Glutamatergic neuron (in vitro differentiated cells): ENCODE measurements at regions not wholly inside any gene's neighbourhood (a gene's known extent, or its start where the extent isn't known, plus 50 kb on each side); places are given as distances from the start of the nearest gene placed in this dataset.

Experiments
- DNase-seq: peaks from one replicate; pipeline ENCODE4 v3.0.0; 2022
- H3K27ac Mint-ChIP-seq: one replicate; pipeline ENCODE4 v1.8.0; 2020; ENCODE audit warnings: mild to moderate bottlenecking, mixed read lengths, inconsistent platforms; ENCODE audit not compliant: unreplicated experiment
- H3K27me3 Mint-ChIP-seq: one replicate; pipeline ENCODE4 v1.8.0; 2020; ENCODE audit warnings: mild to moderate bottlenecking, moderate library complexity, mixed read lengths, inconsistent platforms; ENCODE audit not compliant: unreplicated experiment
- H3K36me3 Mint-ChIP-seq: one replicate; pipeline ENCODE4 v1.8.0; 2020; ENCODE audit warnings: mild to moderate bottlenecking, mixed read lengths, inconsistent platforms; ENCODE audit not compliant: unreplicated experiment
- H3K4me1 Mint-ChIP-seq: one replicate; pipeline ENCODE4 v1.8.0; 2020; ENCODE audit warnings: mild to moderate bottlenecking, low read depth, mixed read lengths, inconsistent platforms; ENCODE audit not compliant: unreplicated experiment
- H3K4me3 Mint-ChIP-seq: one replicate; pipeline ENCODE4 v1.8.0; 2020; ENCODE audit warnings: mild to moderate bottlenecking, mixed read lengths, inconsistent platforms; ENCODE audit not compliant: unreplicated experiment
- H3K9me3 Mint-ChIP-seq: one replicate; pipeline ENCODE4 v1.8.0; 2020; ENCODE audit warnings: mild to moderate bottlenecking, moderate library complexity, mixed read lengths, inconsistent platforms; ENCODE audit not compliant: unreplicated experiment
- CTCF ChIP-seq: fragments of 200-600 bp; sonication (generic); IDR thresholded peaks from one replicate; pipeline ENCODE4 v1.5.0; 2021; ENCODE audit not compliant: partially characterized antibody, unreplicated experiment

DNA sequence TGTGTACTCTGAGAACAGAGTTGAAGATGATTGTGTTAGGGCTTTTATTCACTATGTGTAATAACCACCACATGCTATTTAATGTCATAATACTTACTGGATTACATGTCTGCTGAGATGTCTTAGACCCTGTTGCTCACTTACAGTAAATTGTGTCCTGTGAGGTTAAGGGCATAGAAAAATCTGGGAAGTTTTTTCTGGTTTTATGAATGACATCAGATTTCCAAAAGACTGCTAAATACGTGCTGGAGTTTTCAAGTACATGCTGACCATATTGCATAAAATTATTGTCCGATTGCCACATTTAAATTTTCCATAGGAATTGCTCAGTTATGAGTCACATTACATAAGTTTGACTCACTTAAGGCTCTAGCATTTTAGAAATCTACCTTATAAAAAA lies 96.7 kb upstream of the COL5A2 start:
- Mint-ChIP-seq H3K4me3 (no peak overlapping the region), H3K27me3 (no peaks in the 10 kb centered on the region), H3K27ac (no peak overlapping the region), H3K36me3 (no peaks in the 10 kb centered on the region), H3K9me3 (no peaks in the 10 kb centered on the region), H3K4me1 (no peaks in the 10 kb centered on the region)
- DNase-seq: no peak
- TF ChIP-seq CTCF: no peak

GRCh38 chr2:189281201-189281600 lies 101.6 kb upstream of the COL5A2 start:
- peaks cover 2% of the 10 kb centered on the region for H3K27me3 Mint-ChIP-seq
- H3K4me3 Mint-ChIP-seq: no peak overlapping the region

GRCh38 chr2:189285349-189285748 lies 105.8 kb upstream of the COL5A2 start:
- Mint-ChIP-seq H3K27me3 (peaks cover 2% of the 10 kb centered on the region), H3K27ac (no peak overlapping the region), H3K36me3 (no peaks in the 10 kb centered on the region), H3K9me3 (no peaks in the 10 kb centered on the region), H3K4me1 (no peaks in the 10 kb centered on the region), H3K4me3 (no peak overlapping the region)
- no peak for DNase-seq
- TF ChIP-seq CTCF: no peak

More at GRCh38 chr2:189281201-189281600, 101.6 kb upstream of the COL5A2 start:
- no peaks in the 10 kb centered on the region for H3K4me1 Mint-ChIP-seq
- no peak for TF ChIP-seq CTCF
- no peaks in the 10 kb centered on the region for H3K9me3 Mint-ChIP-seq
- DNase-seq: no peak
- no peak overlapping the region for H3K27ac Mint-ChIP-seq
- no peaks in the 10 kb centered on the region for H3K36me3 Mint-ChIP-seq

DNA sequence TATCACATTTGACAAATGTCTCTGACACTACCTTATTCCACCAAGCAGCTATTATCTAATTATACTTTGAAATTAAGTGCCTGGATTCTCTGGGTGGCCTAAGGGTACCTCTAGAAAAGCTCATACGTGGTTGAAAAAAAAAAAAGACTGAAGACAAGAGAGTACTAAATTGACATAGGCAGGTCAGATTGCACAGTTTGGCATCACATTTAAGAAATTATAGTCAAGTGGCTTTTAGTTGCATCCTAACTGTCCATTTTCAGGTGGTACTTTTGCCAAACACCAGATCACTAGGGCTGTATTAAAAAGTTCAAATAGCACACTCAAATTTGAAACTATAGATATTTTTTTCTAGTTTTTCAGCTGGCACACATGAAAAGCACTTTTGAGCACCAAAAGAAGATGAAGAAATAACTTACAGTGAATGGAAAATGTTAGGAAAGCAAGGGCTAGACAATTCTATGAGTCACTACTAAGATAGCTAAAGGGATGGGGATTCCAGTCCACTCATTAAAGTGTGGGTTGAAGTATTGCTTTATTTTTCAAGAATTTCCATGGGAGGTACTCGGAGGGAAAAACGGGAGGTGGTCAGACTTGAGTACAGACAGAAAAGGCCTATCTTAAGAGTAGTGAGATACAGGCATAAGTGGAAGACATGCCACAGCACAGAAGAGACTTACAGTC lies 106.5 kb upstream of the COL5A2 start:
- no peak for DNase-seq
- TF ChIP-seq CTCF: no peak
- Mint-ChIP-seq H3K4me3 (no peak overlapping the region), H3K9me3 (no peaks in the 10 kb centered on the region), H3K4me1 (no peaks in the 10 kb centered on the region), H3K27me3 (peaks cover 2% of the 10 kb centered on the region), H3K27ac (no peak overlapping the region), H3K36me3 (no peaks in the 10 kb centered on the region)

- Mint-ChIP-seq H3K36me3 (no peaks in the 10 kb centered on the region), H3K27me3 (peaks cover 2% of the 10 kb centered on the region), H3K9me3 (no peaks in the 10 kb centered on the region), H3K4me3 (no peak overlapping the region), H3K4me1 (no peaks in the 10 kb centered on the region), H3K27ac (no peak overlapping the region)
- DNase-seq: no peak
- no peak for TF ChIP-seq CTCF
These were observed 107.8 kb upstream of the COL5A2 start for GRCh38 chr2:189287363-189287762.
